Lung microvascular endothelial cell (primary cell): ENCODE measurements at regions not wholly inside any gene's neighbourhood (a gene's known extent, or its start where the extent isn't known, plus 50 kb on each side); places are given as distances from the start of the nearest gene placed in this dataset.
A peak's percentile ranks its signal among the peaks of the same experiment; 100 is the strongest.

Experiments
- DNase-seq, 2 donors: peaks; one replicate each; pipeline versions ENCODE4 v3.0.0 to v3.0.0-alpha.2; 2010; ENCODE audit warnings: low read depth in 2 of 2

- DNase-seq = peak in 1 of 2 donors; percentile 4
Observed at GRCh38 chr9:84173961-84174360, 166.6 kb downstream of the SLC28A3 start.

- DNase-seq = no peak
Observed at GRCh38 chr9:84174486-84174885, 166.1 kb downstream of the SLC28A3 start.

- DNase-seq = no peak
Observed at GRCh38 chr9:84177407-84177806, 163.2 kb downstream of the SLC28A3 start.

- DNase-seq = no peak
Observed at GRCh38 chr9:84179531-84179930, 161.0 kb downstream of the SLC28A3 start.

GRCh38 chr9:84187090-84187489 is 153.5 kb downstream of the SLC28A3 start:
- no peak for DNase-seq

GRCh38 chr9:84189904-84190303 is 150.7 kb downstream of the SLC28A3 start:
- DNase-seq = no peak

- no peak for DNase-seq
Observed at GRCh38 chr9:84190411-84190810, 150.1 kb downstream of the SLC28A3 start.

GRCh38 chr9:84206801-84207370 is 133.7 kb downstream of the SLC28A3 start:
- DNase-seq = no peak

- DNase-seq = peak; percentile 39 to 68
Observed at GRCh38 chr9:84207491-84207951, 133.0 kb downstream of the SLC28A3 start.

GRCh38 chr9:84212246-84212645 is 128.3 kb downstream of the SLC28A3 start:
- DNase-seq = no peak

DNA sequence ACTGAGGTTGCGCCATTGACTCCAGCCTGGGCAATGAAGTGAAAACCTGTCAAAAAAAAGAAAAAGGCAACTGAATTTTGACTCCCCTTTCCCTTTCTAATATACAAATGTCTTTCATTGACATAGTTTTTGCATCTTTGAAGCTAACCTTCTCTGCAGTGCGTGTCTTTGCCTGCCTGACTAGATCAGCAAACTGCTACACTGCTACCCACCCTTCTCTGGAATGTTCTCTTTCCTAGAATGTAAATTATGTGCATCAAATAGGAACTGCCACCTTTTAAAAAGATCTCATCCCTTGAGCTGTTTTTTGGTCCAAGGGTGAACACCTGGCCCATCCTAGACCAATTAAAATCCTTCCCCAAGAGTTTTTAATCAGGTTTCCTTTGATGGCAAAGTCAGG is 127.6 kb downstream of the SLC28A3 start:
- DNase-seq = no peak

- no peak for DNase-seq
Observed at GRCh38 chr9:84216151-84216550, 124.4 kb downstream of the SLC28A3 start.

DNA sequence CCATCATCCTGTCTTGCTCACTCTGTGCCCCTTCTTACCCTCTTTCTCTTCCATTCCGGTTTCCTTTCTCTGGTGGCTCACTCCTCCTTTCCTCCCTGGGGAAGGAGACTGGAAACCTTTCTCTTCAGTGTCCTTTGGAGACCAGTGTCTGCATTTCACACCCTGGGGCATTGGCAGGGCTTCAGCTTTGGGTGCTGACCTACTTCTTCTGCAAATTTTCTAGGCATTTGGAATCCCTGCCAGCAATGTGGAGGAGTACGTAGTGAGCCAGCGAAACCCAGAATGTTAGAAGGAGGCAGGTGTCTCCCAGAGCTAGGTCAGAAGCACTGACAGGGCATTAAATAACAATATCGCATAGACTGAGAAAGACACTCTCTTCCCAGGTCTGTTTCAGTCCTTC is 122.2 kb downstream of the SLC28A3 start:
- no peak for DNase-seq

DNA sequence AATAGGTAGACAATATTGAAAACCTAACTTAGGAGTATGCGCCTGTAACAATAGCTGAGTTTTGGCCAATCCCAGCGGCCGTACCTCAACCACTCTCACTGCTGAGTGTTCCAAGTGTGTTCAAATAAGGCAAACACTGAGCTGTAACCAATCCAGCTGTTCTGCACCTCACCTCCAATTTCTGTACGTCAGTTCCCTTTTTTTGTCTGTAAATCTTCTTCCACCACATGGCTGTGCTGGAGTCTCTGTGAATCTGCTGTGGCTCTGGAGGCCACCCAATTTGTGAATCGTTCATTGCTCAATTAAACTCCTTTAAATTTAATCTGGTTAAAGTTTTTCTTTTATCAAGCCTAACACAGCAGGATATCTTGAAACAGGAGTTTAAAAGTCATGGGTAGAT is 116.3 kb downstream of the SLC28A3 start:
- DNase-seq = no peak
